CD1c-positive myeloid dendritic cell (primary cell): ENCODE measurements at regions not wholly inside any gene's neighbourhood (a gene's known extent, or its start where the extent isn't known, plus 50 kb on each side); places are given as distances from the start of the nearest gene placed in this dataset.
A peak's percentile ranks its signal among the peaks of the same experiment; 100 is the strongest.

Experiments used
- DNase-seq: peaks from one replicate; pipeline ENCODE4 v3.0.0-alpha.2; 2016; ENCODE audit errors: extremely low spot score

DNA sequence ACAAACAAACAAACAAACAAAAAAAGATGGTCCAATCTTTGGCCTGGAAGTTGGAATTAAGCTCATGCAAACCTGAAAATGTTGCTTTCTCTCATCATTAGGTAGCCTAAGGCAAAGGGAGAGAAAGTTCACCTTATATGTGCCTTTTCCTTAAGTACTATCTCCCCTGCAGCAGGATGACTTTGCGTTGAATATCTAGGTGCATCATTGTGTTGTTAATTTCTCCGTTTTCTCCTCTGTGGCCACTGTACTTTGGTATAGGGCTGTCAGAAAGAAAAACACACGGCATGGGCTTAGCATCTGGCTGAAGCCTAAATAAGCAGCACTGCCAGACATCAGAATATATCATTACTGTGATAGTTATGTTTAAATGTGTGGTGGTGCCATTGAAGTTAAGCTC lies 345.5 kb downstream of the BCAT1 start:
- DNase-seq: no peak

DNA sequence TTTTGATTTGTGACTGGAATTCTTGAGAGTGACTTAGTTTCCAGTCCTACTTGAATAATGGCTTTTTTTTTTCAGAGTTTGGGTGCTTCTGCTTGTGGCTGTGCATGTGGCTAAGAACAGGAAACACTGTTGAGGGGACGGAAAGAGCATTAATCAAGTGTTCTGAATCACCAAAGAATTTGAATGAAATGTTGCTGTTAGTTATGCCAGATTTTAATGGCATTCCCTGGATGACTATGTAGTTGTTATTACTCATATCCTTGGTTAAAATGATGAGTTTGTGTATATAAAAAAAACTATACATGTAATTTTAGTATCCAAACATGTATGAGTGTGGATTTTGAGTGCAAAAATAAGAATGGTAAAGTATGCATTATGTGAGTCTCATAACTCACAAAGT lies 347.9 kb downstream of the BCAT1 start:
- DNase-seq: no peak

DNA sequence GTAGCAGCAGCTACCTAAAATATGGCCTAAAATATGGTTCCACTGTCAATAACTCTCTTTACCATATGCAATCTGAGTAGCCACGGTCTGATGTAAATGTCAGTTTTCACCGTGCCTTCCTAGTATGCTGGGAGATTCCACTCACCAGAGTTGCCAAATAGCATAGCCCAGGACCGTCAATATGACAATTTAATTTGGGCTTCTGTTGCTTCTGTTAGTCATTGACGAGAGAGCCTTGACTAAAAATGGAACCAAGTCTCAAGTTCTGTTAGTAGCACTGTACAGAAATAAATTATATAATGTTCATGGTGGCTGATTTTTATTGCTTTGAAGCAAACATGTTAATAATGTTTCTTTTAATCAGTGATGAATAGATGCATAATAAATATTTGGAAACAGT lies 348.4 kb downstream of the BCAT1 start:
- DNase-seq: no peak

DNA sequence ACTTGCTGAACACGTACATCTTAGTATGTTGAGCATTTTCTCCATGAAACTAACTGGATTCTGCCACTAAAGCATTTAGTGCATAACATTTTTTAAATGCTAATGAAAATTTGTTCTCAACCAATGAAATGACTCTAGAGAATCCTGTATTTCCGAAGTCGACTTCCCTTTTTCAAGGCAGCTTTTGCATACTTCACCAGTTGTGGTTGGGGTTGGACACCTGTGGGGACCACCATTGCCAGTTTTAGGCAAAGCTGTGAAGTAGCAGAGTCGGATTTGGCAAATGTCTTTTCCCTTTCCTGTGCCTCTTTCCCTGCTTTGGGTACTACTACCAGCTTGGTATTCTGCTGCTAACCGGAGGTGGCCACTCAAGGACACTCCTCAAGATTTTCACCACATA lies 349.2 kb downstream of the BCAT1 start:
- no peak for DNase-seq

GRCh38 chr12:24597580-24597979 lies 351.3 kb downstream of the BCAT1 start:
- DNase-seq: no peak

DNA sequence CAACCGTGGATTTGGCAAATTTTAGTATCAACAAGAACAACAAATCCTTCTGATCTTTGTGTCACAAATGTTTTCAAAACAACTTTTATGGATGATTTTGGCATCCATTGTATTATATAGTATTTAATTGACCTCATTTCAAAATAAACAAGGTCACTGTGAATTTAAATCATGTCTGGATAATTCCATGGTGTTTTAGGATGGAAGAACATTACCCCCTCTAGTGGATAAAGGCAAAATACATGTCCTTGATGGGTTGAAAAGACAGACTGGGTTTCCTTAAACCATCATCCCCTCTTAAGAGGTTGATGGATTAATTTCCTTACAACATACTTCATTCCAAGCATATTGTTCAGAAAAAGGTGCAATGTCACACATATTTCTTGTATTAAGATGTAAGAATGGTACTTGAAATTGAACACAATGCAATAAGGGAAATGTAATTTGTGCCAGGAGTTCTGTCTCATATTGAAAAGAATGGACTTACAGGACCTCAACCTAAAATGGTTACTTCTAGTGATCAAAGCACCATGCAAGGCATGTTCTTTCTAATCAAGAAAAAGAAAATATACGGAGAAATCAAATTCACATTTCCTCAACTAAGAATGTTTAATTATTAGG lies 352.0 kb downstream of the BCAT1 start:
- DNase-seq: peak; percentile 26

GRCh38 chr12:24595652-24596235 lies 353.2 kb downstream of the BCAT1 start:
- no peak for DNase-seq

DNA sequence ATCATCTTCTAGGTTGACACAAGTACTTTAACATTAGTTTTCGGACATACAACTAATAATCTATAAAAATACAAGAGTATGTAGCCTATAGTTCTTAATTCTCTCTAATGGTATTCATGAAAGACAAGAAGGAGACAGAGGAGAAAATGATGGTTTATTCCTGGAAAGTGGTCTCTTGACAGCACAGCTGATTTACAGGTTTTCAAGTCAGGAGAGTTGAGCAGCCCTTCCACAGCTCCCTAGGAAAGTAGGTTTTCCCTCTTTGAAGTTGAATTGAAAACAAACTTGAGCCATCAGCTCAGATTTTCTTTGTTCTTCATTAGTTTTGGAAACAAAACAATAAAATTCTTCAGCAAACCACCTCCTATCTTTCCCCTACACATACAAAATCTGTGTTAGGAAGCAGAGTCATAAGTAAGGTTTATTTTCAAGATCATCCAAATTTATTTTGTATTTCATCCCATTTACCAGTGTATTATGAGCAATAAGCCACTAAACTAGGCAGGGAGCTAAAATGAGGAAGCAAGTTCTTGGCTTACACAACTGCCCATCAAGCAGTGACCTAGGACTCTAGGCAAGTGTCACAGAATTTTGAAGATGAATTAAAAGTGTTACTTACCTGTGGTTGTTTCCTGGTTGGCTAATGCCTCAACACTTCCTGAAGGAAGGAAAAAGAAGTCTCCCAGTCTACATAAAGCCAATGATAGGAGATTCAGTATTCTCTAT lies 357.0 kb downstream of the BCAT1 start:
- DNase-seq: peak; percentile 28

GRCh38 chr12:24591079-24591626 lies 357.7 kb downstream of the BCAT1 start:
- DNase-seq: no peak

DNA sequence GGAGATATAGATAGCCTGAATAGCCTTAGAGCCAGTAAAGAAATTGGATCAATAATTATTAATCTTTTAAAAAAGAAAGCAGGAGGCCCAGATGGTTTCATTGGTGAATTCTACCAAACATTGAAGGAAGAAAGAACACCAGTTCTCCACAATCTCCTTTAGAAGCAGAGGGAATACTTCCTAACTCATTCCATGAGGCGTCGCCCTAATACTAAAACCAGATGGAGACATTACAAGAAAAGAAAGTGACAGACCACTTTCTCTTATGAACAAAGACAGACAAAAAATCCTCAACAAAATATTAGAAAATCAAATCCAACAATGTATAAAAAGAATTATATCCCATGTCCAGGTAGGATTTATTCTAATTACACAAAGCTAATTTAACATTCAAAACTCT lies 362.6 kb downstream of the BCAT1 start:
- no peak for DNase-seq

DNA sequence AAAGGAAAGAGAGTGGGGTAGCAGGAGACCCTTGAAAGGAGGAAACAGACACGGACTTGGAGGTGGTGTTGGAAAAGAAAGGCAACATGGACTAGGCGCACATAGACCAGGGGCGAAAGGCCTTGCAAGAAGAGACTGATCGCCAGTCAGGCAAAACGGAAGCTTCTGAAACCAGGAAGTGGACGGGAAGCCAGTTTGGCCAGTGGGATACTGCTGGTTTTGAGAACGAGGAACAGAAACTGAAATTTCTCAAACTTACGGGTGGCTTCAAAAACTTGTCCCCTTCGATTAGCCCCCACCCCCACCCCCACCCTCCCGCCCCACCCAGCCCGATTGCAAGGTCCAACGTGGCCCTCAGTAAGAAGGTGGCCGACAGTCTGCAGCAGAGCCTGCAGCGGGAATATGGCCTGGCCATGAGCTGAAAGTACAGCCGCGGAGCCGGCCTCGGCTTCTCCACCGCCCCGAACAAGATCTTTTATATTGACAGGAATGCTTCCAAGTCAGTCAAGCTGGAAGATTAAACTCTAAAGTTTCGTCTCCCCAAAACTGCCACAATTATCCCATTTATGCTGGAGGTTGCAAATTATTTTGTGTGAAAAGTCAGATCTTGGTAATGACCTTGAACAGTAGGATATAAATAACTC lies 364.7 kb downstream of the BCAT1 start:
- peak; percentile 56 for DNase-seq

DNA sequence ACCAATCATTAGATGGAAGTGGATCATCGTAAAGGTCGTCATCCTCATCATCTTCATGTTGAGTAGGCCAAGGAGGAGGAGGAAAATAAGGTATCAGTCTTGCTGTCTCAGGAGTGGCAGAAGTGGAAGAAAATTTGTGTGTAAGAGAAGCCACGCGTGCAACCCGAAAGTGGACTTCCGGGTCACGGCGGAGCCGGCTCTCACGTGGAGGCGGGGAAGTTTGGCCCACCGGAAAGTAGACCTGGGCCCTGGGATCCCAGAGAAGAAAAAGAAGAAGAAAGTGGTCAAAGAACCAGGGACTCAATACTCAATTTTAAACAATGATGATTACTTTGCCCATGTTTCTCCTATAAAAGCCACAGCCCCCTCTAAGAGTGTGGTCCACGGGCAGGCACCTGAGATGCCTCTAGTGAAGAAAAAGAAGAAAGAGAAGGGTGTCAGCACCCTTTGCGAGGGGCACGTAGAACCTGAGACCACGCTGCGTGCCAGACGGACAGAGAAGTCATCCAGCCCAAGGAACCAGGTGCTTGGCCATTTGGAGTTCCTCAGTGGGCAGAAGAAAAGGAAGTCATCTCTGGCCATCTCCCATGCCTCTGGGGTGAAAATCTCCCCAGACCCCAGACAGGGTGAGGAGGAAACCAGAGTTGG lies 365.8 kb downstream of the BCAT1 start:
- DNase-seq: no peak

- DNase-seq: no peak
Measured at GRCh38 chr12:24574538-24574937, 374.4 kb downstream of the BCAT1 start.

DNA sequence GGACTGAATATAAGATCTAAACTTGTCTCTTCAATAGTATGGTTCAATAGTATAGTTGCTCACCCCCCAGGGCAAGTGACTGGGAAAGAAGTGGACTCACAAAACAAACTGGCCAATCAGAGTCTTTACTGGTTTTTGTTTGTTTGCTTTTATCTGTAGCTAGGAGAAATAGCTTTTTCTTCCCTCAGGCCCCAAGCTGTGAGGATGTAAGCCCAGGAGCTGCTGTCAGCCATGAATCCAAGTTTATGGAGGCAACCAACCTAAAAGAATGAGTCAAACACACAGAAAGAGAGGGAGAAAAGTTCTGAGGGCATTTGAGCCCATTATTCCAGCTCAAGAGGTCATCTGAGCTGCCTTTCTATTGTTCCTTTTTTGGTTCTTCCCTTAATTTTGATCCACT lies 375.3 kb downstream of the BCAT1 start:
- no peak for DNase-seq

- no peak for DNase-seq
Measured at GRCh38 chr12:24565300-24565699, 383.6 kb downstream of the BCAT1 start.

DNA sequence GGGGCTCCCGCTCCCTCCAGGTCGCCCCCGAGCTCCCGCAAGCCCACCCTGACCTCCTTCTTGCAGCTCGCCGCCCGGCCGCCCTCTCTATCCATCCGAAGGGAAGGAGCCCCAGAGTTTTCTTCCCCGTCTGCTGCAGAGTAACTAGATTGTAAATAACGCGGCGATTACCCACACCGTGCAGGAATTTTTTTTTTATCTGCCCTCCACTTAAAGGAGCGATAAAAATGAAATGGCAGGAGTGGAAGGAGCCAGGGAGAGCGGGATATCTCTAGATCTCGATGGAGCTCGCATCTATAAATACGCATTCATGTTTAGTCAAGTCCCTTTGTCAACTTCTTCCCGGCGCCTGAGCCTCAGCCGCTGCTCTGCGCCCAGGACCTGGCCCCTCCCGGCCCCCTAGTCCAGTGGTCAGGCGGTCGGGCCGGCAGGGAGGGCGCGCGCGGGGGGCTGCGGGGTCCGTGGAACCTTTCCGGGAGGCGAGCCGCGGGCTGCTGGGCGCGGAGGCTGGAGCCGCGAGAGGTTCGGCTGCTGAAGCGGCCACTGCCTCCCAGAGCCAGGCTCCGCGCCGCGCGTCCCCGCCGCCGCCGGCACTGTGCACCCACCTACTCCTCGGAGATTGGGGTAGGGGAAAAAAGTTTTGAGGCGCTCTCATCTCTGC lies 386.0 kb downstream of the BCAT1 start:
- DNase-seq: no peak

GRCh38 chr12:24561882-24562770 lies 386.8 kb downstream of the BCAT1 start:
- DNase-seq: peak; percentile 18

DNA sequence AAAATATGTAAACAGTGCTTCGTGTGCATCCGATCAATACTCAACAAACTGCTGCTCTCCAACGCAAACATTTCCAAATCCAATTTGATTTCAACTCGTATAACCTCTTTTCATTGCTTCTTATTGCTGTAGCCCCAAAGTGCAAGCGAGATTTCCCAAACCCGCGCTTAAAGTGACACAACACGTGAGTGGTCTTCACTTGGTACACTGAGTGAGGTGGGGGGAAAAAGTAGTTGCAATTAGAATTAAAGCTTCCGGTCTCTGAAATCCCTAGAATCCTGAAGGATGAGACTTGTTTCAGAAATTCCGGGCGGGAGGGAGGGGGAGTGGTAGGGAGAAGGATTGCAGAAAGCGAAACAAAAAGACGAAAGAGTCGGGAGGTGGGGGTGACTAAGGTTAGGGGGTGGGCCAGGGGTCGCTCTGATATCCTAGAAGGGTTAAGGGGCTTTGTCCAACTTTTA lies 387.5 kb downstream of the BCAT1 start:
- DNase-seq: no peak

DNA sequence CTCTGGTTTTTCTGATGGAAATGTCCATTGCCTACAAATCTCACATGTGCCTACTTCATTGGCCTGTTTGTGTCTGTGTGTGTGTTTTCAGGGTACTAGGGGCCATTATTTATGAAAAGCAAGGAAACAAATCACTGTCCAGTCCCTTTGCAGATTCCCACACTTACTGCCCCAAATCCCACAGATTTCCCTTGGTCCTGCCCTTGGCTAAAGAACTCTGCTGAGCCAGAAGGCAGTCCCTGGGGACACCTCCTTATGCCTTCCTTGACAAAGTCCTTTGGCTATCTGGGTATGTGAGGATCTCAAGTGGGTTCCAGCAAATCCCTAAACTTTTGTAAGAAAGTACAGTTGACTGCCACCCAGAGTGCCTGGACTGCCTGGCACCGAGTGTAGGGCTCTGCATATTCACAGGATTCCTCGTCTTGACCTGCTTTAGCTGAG lies 388.1 kb downstream of the BCAT1 start:
- DNase-seq: no peak

DNA sequence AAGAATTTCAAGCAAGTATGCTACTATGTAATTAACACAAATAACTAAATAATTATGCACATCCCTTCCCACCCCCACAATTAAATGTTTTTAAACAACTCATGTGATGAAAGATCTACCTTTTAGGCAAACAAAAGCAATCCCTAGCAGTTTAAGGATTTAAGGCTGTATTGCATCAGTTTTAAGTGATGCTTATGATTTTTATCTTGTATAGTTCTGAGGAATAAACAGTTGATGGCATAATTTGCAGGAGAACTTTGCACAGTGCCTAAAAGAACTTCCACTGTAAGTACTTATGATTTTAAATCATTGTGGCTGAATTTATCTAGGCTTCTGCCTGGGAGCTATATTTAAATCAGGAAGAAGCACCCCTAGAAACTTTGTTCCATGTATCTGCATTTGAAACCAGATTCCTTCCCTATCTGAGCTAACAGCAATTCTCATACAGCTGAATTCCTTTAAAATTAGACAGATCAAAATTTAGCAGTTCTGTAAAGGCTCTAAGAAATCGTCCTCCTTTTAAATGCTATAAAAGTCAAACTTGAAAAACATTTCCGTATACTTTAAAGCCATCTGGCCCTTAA lies 388.6 kb downstream of the BCAT1 start:
- no peak for DNase-seq
